AG04449 (cell line): ENCODE measurements at regions not wholly inside any gene's neighbourhood (a gene's known extent, or its start where the extent isn't known, plus 50 kb on each side); places are given as distances from the start of the nearest gene placed in this dataset.
"Not testable (repeated sequence)": the region's sequence is repeated elsewhere in the genome, so short reads cannot be mapped to it uniquely, and the experiment has no call there.

Source experiments
- CTCF ChIA-PET: fragments of 350-600 bp; formaldehyde crosslinking; extraction: SDS; loops from one replicate; lab custom pipeline; 2021; ENCODE audit warnings: antibody characterized with exemption; lab: Yijun Ruan, JAX
- POLR2A ChIA-PET: fragments of 400-600, 350-600 bp; formaldehyde crosslinking; extraction: SDS; loops from one replicate; lab custom pipeline; 2020; ENCODE audit warnings: antibody characterized with exemption, inconsistent platforms; lab: Yijun Ruan, JAX
- DNase-seq: peaks from one replicate; pipeline ENCODE4 v3.0.0-alpha.2; 2010; ENCODE audit warnings: low read depth, low spot score
- H3K4me3 ChIP-seq: 2 replicates; pipeline ENCODE4 v1.5.1; 2011; ENCODE audit warnings: low read depth, mild to moderate bottlenecking, control low read depth, low read length
- TF ChIP-seq, protein P1 (sequence below): IDR thresholded peaks from one replicate; pipeline ENCODE4 v1.5.1; 2011; ENCODE audit warnings: mild to moderate bottlenecking, moderate library complexity, low read length, control low read depth, inconsistent platforms; ENCODE audit not compliant: insufficient read depth; ENCODE audit errors: missing control alignments

DNA sequence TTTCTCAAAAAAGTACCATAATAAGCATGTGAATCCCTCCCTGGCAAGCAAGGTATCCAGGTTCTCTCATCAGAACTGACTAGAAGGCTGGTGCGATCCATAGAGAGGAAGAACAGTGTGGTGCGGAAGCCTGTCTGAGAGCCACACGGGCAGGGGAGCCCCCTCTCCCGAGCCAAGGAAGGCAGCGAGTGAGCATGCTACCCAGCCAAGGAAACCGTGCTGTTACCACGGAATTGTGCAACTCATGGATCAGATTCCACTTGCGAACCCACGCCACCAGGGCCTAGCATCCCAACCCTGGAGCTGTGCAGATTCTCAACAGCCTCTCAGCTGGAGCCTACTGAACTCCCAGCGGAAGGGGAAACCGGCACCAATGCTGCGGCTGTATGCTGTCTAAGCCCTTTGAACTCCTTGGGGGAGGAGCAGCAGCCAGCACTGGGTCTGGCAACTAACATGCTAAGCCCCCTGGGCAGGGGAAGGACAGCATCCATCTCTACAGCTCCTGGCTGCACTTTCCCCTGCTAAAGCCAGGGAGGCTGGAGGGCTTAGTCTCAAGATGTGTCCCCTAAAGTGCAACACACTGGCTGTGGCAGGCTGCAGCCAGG is 823.1 kb downstream of the EPHA4 start:
- TF ChIP-seq, protein P1, sequence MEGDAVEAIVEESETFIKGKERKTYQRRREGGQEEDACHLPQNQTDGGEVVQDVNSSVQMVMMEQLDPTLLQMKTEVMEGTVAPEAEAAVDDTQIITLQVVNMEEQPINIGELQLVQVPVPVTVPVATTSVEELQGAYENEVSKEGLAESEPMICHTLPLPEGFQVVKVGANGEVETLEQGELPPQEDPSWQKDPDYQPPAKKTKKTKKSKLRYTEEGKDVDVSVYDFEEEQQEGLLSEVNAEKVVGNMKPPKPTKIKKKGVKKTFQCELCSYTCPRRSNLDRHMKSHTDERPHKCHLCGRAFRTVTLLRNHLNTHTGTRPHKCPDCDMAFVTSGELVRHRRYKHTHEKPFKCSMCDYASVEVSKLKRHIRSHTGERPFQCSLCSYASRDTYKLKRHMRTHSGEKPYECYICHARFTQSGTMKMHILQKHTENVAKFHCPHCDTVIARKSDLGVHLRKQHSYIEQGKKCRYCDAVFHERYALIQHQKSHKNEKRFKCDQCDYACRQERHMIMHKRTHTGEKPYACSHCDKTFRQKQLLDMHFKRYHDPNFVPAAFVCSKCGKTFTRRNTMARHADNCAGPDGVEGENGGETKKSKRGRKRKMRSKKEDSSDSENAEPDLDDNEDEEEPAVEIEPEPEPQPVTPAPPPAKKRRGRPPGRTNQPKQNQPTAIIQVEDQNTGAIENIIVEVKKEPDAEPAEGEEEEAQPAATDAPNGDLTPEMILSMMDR, result no peak
- H3K4me3 ChIP-seq, result no peak overlapping the region
- CTCF ChIA-PET, result no interaction called here
- DNase-seq, result no peak
- POLR2A ChIA-PET, result no interaction called here

GRCh38 chr2:220753486-220753885 is 818.6 kb downstream of the EPHA4 start:
- TF ChIP-seq, protein P1, result no peak
- no peak for DNase-seq
- CTCF ChIA-PET, result no interaction called here
- H3K4me3 ChIP-seq, result no peak overlapping the region
- POLR2A ChIA-PET, result no interaction called here

DNA sequence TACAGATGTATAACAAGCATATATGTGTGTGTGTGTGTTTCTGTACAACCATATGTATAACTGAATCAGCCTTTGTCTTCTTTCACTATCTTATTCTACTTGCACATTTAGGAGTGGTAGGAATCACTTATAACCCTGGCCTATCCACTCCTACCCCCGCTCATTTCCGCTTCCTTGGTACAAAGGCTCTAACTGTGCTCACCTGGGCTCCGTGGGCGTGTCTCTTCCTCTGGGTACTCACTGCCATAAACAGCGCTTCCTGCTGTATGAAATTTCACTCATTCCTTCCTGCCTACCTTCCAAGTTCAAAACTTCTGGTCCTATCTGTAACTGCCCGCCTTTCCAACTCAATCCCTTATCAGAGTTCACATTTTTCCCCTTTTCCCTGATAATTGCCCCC is 815.5 kb downstream of the EPHA4 start:
- POLR2A ChIA-PET, result no interaction called here
- no peak for DNase-seq
- no peak overlapping the region for H3K4me3 ChIP-seq
- CTCF ChIA-PET, result no interaction called here
- TF ChIP-seq, protein P1, result no peak

GRCh38 chr2:220758376-220758775 is 813.7 kb downstream of the EPHA4 start:
- POLR2A ChIA-PET, CTCF ChIA-PET, DNase-seq, H3K4me3 ChIP-seq: not testable (repeated sequence)

DNA sequence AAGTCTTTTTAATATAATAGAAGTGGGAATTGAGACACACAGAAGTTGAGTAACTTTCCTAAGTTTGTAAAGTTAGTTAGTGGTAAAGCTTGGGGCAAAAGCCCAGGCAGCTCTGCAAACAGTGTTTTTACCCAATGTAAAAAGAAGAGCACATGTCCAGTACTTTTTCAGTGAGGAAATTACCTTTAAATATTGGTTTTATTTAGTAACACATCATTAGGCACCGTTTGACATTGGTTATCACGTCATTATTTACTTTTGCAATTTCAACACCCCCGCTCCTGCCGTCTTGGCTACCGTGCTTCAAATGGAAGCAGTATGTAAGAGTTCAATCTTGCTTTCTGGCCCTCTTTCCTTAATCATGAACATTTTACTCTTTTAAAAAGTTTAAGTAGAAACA is 807.9 kb downstream of the EPHA4 start:
- DNase-seq, result no peak
- CTCF ChIA-PET, result no interaction called here
- no peak overlapping the region for H3K4me3 ChIP-seq
- TF ChIP-seq, protein P1, result no peak
- POLR2A ChIA-PET, result no interaction called here

- TF ChIP-seq, protein P1, result no peak
- ChIA-PET POLR2A (interaction anchor here (0.6 kb wide), 1 partner anchor 138 kb away, joined by 3 read pairs; no protein-coding TSS in a partner anchor), CTCF (interaction anchor here (1.3 to 1.8 kb wide), 2 partner anchors 9 to 10 kb away, joined by 3 to 4 read pairs; no protein-coding TSS in a partner anchor)
- DNase-seq, result no peak
- H3K4me3 ChIP-seq, result no peak overlapping the region
Observed at GRCh38 chr2:220767591-220768255, 804.4 kb downstream of the EPHA4 start.
